ENCODE measurements at regions not wholly inside any gene's neighbourhood (a gene's known extent, or its start where the extent isn't known, plus 50 kb on each side); places are given as distances from the start of the nearest gene placed in this dataset.

- no peak for DNase-seq
Measured at GRCh38 chr7:46975493-46975892, 606.4 kb downstream of the TNS3 start.

GRCh38 chr7:46972205-46972604 is 609.7 kb downstream of the TNS3 start:
- DNase-seq = no peak

GRCh38 chr7:46970476-46970875 is 611.4 kb downstream of the TNS3 start:
- DNase-seq = no peak

GRCh38 chr7:46970131-46970430 is 611.8 kb downstream of the TNS3 start:
- DNase-seq = no peak

- DNase-seq = no peak
Measured at GRCh38 chr7:46969303-46970130, 612.4 kb downstream of the TNS3 start.

- DNase-seq = no peak
Measured at GRCh38 chr7:46968003-46968402, 613.9 kb downstream of the TNS3 start.

- DNase-seq = no peak
Measured at GRCh38 chr7:46963719-46964118, 618.2 kb downstream of the TNS3 start.

GRCh38 chr7:46960970-46961369 is 620.9 kb downstream of the TNS3 start:
- DNase-seq = no peak

GRCh38 chr7:46957195-46957594 is 624.7 kb downstream of the TNS3 start:
- DNase-seq = no peak

- DNase-seq = no peak
Measured at GRCh38 chr7:46955531-46955930, 626.4 kb downstream of the TNS3 start.

- DNase-seq = no peak
Measured at GRCh38 chr7:46954181-46954580, 627.7 kb downstream of the TNS3 start.

- DNase-seq = no peak
Measured at GRCh38 chr7:46953008-46953407, 628.9 kb downstream of the TNS3 start.

- DNase-seq = no peak
Measured at GRCh38 chr7:46949270-46949931, 632.5 kb downstream of the TNS3 start.

- DNase-seq = peak; percentile 25
Measured at GRCh38 chr7:46948716-46949115, 633.2 kb downstream of the TNS3 start.

- DNase-seq = no peak
Measured at GRCh38 chr7:46945328-46945727, 636.6 kb downstream of the TNS3 start.

- DNase-seq = no peak
Measured at GRCh38 chr7:46943996-46944395, 637.9 kb downstream of the TNS3 start.

- no peak for DNase-seq
Measured at GRCh38 chr7:46942574-46942973, 639.3 kb downstream of the TNS3 start.

- DNase-seq = no peak
Measured at GRCh38 chr7:46940178-46940577, 641.7 kb downstream of the TNS3 start.

- no peak for DNase-seq
Measured at GRCh38 chr7:46939558-46939957, 642.4 kb downstream of the TNS3 start.

GRCh38 chr7:46939089-46939488 is 642.8 kb downstream of the TNS3 start:
- DNase-seq = no peak

GRCh38 chr7:46937826-46938225 is 644.1 kb downstream of the TNS3 start:
- no peak for DNase-seq

- DNase-seq = no peak
Measured at GRCh38 chr7:46934198-46934825, 647.6 kb downstream of the TNS3 start.

GRCh38 chr7:46933596-46933995 is 648.3 kb downstream of the TNS3 start:
- DNase-seq = no peak

Measured in DMS79 (cell line).